GM18511 (cell line): ENCODE measurements at regions not wholly inside any gene's neighbourhood (a gene's known extent, or its start where the extent isn't known, plus 50 kb on each side); places are given as distances from the start of the nearest gene placed in this dataset.

Experiments used
- ATAC-seq: cut with Tn5 transposase; IDR thresholded peaks from one replicate; pipeline ENCODE4 v1.9.1; 2021; ENCODE audit warnings: mild to moderate bottlenecking, moderate library complexity; ENCODE audit not compliant: unreplicated experiment

- ATAC-seq: no peak
Observed at GRCh38 chr22:48678171-48679135, 1149.2 kb downstream of the BRD1 start.

DNA sequence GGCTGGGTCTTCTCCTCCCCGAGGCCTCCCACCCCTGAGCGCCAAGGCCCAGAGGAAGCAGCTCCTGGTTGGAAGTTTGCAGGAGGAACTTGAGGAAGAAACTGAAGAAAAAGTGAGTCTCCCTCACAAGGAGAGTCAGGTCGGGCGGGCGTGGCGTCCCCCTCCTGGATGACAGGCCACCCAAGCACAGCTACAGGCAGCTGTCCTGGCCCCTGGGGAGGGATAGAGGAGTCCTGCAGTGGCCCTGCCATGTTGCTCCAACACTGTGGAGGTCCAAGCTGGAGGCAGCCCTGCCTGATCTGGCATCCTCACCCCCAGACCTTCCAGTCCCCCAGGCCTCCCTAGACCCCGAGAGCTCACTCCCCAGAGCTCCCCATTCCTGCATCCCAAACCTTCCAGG lies 1150.1 kb downstream of the BRD1 start:
- no peak for ATAC-seq

GRCh38 chr22:48677168-48677520 lies 1150.5 kb downstream of the BRD1 start:
- ATAC-seq: no peak

DNA sequence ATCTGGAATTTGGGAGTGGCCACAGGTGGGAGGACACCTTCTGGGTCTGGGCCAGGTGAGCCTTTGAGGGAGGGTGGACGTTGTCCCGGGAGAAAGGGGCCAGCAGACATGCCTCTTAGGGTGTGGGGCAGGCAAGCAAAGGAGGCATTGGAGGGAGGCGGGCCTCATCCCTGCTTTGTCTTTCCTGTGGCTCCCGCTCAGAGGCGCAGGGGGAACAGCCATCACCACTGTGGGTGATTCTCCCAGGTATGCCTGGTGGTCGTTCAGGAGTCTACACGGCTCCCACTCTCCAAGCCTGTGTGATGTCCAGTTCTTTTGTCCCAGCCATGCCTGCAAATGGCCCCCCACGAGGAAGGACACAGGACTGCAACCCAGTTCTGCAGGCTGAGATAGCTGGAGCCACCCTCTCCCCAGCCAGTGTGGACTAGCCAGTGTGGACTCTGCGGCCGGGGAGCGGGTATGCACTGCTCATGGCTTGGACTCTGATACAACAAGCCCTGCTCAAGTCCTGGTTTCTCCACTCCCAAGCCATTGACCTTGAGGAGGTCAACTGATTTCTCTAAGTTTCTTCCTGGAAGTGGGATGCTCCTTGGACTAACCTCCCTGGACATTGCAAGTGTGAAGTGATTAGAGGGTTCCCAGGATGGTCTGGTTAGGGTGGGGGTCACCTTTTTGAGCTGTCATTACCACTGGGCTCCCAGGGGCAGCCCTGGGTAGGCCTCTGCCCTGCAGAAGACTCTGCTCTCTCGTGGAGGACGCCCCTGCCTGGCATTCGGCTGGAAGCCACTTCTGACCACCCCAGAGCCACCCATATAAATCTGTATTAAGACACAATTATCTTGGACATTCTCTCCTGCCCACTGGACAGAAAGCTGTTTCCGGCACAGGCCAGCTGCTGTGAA lies 1151.2 kb downstream of the BRD1 start:
- no peak for ATAC-seq

DNA sequence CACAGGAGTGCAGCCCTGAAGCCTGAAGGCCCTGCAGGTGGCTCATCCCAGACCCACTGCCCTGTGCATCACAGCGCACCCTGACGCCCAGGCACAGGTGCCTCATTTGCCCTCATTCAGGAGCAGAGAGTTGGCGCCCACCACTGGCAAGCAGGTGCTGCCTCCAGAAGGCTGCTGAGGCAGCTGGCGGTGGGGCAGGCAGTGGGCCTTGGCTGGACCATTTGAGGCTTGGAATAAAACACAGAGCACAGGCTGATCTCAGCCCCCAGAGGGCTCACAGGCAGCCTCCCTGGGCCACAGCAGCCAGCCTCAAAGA lies 1151.9 kb downstream of the BRD1 start:
- ATAC-seq: no peak

DNA sequence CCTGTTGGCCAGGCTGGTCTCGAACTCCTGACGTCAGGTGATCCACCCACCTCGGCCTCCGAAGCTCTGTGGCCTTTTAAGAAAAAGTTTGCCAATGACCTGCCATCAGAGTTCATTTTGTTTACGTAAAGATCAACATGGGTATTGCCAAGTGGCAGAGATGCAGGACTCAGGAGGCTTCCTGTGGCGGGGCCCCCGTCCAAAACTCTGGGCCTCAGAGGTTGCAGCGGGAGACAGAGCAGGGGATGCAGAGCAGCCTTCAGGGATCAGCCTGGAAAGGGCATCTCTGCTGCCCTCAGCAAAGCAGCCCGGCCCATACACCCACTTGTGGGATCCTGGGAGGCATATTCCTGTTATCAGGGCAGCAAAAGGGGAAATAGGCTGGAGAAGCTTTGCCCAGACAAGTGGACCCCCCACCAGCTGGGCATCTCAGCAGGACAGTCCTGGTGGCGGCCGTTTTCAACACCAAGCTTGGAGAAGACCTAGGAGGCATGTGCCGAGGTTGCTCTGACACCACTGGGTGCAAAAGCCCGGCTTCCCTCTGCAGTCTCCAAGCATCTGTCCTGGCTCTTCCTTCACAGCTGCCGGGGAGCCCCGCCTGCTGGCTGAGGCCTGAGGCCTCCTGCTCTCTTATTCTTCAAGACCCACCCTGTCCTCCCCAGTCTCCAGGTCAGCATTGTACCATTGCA lies 1152.4 kb downstream of the BRD1 start:
- ATAC-seq: no peak

- ATAC-seq: no peak
Observed at GRCh38 chr22:48673806-48674500, 1153.7 kb downstream of the BRD1 start.

GRCh38 chr22:48672387-48672786 lies 1155.3 kb downstream of the BRD1 start:
- ATAC-seq: no peak

DNA sequence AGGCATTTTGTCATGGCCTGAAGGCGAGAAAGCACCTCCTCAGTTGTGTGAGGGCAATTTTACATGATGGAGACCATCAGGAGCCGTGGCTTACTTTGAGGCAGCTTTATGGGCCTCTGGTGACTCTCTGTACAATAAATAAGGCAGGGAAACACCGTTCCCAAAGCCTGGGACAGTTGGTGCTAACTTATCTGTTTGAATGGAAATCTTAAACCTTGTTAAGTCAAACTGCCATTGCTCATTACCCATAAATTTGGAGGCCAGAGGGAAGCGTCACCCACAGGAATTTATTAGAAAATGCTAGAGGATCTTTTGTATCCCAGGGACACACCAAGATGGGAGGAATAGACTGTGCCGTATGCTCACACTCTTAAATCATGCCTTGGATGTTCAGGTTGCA lies 1156.9 kb downstream of the BRD1 start:
- no peak for ATAC-seq

DNA sequence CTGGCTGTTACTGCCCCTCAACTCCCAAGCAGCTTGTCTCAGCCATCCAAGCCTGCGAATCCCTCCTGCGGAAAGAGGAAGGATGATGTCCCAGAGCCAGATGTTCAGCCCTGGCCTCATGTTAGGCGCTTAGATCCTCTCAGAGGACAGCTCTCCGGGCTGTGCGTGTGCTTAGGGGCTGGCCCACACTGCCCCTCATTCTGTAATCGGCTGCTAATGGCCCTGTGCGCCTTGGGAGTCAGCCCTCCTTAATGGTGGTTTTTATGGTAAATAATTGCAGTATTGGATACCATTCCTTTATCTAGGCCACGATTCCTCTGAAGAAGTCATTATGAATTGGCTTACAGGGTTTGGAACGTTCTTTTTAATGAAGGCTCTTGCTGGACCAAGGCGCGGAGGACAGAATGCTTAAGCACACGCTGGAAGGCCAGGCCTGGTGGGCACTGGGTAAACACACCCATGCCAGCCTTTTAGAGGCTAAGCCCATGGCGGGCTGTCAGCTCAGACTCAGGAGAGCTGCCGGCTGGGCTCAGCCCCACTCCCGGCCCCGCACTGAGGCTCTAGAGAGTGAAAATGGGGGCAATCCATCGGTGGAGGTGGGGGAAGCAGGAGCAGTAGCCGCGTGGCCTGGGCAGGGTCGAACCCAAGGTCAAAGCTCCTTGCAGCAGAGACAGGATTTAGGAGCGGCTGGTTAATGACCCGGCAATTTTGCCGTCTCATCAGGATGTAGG lies 1157.5 kb downstream of the BRD1 start:
- no peak for ATAC-seq

DNA sequence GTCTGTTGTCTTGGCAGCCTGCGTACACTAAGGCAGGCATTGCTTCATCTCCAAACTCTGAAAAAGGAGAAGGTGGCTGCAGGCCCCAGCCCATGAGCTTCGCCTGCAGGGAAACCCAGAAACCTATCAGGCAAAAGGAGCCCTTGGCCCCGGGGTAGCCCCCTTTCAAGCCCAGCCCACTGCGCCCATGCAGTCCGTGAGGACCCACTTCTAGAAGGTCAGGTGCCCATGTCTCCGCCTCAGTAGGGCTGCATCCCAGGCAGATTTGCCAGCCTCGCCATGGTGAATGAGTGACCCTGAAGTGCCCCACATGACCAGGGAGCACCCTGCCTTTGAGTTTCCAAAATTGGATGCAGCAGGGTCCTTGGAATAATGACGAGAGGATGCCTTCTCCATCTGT lies 1158.4 kb downstream of the BRD1 start:
- no peak for ATAC-seq

DNA sequence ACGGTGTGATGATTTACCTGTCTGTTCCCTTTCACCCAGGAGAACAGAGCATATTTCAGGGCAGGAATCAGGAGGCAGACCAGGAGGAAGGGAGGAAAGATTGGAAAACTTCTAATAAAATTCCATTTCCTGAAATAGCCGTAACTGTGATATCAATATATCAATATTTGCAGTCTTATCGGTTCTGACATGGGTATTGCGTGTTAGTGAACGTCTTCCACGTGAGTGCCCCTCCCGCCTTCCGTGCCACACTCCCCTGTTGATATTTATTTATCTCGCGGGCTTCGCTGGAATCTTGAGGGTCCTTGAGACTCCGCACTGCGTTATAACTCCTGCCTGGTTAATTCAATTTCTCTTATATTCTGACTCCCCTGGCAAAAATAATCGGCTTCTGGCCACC lies 1160.4 kb downstream of the BRD1 start:
- ATAC-seq: no peak

- no peak for ATAC-seq
Observed at GRCh38 chr22:48666620-48667019, 1161.1 kb downstream of the BRD1 start.

- no peak for ATAC-seq
Observed at GRCh38 chr22:48665311-48665995, 1162.2 kb downstream of the BRD1 start.

GRCh38 chr22:48664586-48664985 lies 1163.1 kb downstream of the BRD1 start:
- ATAC-seq: no peak

DNA sequence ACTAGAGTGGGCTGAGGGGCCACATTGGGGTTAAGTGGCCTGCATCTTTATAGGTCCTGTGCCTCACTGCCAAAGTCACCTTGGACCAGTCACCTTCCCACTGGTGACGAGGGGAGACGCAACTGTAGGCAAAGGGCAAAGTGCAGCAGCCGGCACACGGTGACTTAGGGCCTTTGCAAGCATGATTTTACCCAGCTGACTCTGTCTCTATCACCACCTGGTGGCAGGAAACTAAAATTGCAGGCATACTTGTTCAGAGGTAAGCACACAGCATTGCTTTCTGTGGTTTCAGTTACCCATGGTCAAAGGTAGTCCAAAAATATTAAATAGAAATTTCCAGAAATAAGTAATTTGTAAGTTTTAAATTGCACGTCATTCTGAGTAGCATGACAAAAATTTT lies 1164.4 kb downstream of the BRD1 start:
- ATAC-seq: no peak

DNA sequence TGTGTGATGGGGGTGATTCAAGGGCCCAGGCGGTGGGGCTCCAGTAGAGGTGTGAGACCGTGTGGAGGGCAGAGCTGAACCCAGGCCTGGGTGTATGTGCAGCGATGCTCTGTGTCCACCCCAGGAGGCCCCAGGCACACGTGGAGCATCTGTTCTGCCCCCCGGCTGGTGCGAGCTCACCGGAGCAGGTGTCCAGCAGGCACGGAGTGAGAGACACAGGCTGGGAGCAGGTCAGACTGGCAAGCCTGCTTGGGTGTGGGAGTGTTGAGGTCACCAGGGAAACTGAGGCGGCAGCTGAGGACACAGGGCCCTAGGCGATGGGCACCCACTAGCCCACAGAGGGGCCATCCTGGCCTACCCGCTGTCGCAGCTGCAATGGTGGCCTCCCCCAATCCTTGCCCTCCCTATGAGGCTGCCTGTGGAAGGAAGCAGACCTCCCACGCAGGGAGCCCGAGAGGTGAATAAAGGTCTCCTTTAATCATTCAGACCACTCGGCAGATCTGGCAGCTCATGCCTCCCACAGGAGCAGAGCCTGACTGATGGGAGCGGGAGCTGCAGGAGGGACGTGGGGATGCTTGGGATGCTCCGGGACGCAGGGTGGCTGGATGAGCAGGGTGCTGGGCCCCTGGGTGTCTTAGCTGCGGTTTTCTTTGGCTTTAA lies 1165.1 kb downstream of the BRD1 start:
- ATAC-seq: no peak

GRCh38 chr22:48661984-48662383 lies 1165.7 kb downstream of the BRD1 start:
- no peak for ATAC-seq
